GM18519 (cell line): ENCODE measurements at regions not wholly inside any gene's neighbourhood (a gene's known extent, or its start where the extent isn't known, plus 50 kb on each side); places are given as distances from the start of the nearest gene placed in this dataset.

Source experiments
- ATAC-seq: cut with Tn5 transposase; IDR thresholded peaks from one replicate; pipeline ENCODE4 v1.9.1; 2021; ENCODE audit warnings: mild to moderate bottlenecking, moderate library complexity; ENCODE audit not compliant: unreplicated experiment, low FRiP score

GRCh38 chr4:124234771-124235170 is 477.8 kb downstream of the ANKRD50 start:
- ATAC-seq = no peak

GRCh38 chr4:124243671-124244366 is 468.7 kb downstream of the ANKRD50 start:
- no peak for ATAC-seq

DNA sequence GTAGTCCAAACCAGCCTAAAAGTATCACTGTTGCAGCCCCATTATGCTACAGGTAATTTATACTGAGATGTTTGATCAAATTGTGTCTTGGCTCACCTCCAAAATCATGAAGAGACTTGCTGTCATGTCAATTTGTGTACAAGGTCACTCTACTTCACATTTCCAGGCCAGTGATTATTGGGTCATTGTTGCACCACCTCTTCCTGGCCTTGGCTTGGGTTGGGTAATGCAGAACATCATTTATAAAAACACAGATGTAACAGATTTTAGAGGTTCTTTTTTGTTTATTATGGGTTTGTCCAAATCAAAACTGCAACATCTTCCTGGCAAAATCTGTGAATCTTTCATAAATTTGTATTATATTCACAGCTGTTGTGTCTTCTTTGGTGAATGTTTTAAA is 459.5 kb downstream of the ANKRD50 start:
- no peak for ATAC-seq

- ATAC-seq = peak; percentile 86
Measured at GRCh38 chr4:124262211-124263179, 450.0 kb downstream of the ANKRD50 start.

DNA sequence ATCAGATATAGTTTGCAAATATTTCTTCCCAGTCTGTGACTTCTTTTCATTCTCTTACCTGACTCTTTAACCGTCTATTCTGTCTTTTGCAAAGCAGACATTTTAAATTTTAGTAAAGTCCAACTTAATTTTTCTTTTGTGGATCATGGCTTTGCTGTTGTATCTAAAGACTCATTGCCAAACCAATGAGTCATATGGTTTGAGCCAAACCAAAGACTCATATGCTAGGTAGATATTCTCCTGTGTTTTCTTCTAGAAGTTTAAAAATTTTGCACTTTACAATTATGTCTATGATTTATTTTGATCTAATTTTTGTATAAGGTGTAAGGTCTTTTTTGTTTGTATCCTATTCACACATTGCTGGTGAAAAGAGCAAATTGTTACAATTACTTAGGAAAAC is 446.8 kb downstream of the ANKRD50 start:
- no peak for ATAC-seq

DNA sequence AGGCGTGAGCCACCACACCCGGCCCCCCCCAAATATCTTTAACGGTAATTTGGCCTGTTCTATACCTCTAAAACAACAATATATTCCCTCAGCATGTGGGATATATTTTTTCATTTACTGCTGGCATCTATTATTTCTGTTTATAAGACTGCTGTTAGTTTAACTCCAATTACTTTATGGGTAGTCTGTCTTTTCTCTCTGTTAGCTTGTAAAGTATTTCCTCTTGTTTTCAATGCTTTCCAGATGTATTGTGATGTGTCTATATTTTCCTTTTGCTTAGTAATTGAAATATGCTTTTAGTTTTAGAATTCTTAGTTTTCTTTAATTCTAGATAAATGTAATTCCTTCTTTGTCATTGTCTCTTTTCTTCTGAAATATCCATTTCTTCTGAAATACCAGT is 445.8 kb downstream of the ANKRD50 start:
- no peak for ATAC-seq

DNA sequence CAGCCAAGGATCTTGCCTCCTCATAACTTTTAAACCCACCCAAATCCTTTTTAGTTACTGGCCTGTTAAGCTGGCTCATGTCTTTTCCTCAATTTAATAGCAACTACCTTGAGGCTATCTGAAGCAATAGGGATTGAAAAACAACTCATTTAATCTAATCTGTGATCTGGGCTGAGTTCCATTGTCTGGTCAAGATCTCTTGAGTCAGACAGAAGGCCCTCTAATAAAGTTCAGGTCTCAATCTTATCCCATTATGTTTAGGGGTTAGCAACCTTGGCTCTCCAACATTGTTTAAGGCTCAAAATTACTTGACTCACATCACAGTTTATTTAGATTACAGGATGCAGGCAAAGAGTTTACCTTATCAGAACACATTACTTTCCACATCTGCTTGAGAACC is 436.1 kb downstream of the ANKRD50 start:
- no peak for ATAC-seq

- no peak for ATAC-seq
Measured at GRCh38 chr4:124277691-124278090, 434.8 kb downstream of the ANKRD50 start.

DNA sequence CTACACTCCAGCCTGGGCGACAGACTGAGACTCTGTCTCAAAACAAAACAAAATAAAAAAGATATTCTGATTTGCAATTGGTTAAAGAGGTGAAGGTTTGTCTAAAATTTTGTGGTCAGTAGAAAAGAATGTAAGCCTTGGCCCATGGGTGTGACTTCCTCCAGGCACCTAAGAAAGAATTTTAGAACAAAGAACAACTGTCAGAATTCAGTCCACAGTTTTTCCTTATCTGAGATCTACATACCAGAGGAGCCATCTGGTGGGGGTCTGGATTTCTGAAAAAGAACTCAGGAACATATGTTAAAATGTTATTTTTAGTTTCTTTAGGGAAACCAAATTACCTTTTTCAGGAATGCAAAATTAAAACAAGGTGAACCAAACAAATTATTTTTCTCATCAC is 434.1 kb downstream of the ANKRD50 start:
- no peak for ATAC-seq

GRCh38 chr4:124279741-124280140 is 432.8 kb downstream of the ANKRD50 start:
- ATAC-seq = no peak

DNA sequence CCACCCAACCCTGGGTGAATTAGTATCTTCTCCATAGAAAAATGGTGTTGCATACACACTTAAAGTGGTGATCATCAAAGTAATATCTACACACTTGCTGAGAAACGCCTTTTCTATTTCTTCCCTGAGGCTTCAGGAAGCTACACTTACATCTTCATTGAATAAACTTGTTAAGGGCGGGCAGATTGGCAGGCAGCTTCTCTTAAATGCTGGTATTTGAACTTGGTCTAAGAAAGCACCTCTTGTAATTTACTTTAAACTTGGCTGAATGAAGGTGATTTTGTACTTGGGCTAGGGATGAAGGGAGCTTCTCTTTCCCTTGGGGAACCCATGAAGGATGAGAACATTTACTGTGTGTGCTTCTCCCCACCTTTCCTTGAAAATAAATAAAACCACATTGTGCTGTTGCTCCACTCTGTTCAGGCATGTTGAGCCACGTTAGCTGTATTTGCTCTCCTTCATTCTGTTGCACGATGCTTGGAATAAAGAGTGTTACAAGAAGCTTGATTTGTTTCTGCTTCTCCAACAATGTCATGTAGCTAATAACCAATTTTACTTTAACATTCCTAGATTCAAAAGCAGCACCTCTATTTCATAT is 430.1 kb downstream of the ANKRD50 start:
- ATAC-seq = no peak

DNA sequence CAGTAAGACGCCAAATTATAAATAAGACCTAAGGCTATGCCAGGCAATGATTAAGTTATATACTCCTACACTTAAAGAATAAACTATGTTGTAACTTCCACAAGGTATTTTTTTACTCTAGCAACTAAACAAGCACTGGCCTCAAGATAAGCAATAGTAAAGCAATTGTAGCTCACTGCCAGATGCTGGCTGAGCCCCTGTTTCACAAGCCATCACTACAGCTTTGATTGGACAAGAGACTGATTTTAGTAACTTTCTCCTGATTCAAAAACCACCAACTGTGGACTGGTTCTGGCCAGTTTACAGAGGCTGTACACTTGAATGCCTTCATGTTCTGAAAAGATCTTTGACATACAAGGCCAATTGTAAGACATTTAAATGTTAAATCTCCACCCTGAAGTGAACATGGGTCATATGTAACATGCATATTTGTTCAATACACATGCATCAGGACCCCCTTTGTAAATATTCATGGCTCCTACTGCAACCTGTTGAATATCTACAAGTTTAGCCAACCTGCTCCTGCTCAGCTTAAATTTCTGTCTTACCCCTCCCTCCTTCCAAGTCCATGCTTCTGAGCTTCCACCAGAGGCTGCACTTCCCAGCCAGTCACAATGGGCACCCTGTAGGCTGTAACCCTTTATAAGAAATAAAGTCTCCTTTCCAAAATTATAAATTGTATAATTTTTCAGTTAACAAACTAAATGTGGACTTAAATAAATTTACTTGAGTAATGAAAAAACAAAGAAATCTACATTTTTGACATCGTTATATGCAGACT is 423.6 kb downstream of the ANKRD50 start:
- no peak for ATAC-seq

DNA sequence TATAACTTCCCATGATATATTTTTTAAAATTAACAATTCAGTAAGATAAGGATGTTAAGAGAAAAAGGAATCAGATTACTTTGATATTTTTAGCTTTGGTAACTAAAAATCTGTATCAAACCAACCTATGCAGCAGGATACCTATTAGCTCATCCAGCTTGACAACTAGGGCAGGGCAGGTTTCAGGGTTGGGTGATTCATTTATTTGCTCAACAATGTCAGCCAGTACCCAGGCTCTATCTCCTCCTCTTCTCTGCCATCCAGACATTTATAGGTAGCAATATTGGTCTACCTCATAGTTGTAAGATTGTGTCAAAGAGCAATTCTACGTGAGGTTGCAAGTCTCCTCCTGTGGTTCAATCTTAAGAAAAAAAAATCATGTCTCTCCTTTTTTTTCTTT is 421.9 kb downstream of the ANKRD50 start:
- ATAC-seq = no peak

GRCh38 chr4:124295413-124295812 is 417.1 kb downstream of the ANKRD50 start:
- ATAC-seq = no peak

- no peak for ATAC-seq
Measured at GRCh38 chr4:124304941-124305340, 407.6 kb downstream of the ANKRD50 start.

DNA sequence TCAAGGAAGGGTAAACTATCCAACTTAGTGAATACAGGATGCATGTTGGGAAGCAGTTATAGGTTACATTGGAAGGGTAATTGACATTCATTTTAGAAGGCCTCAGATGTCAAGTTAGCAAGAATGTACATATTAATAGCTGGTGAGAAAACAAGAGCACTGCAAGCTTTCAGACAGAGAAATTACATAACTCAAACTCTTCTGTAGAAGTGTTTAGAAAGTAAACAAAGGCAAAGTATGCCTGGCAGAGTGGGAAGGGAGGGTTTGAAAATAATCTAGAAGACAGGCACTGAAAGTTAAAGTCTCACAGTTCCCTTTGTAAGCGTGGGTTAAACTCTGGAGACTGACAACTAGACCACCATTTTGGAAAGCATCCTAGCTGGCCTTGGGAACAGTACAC is 406.2 kb downstream of the ANKRD50 start:
- no peak for ATAC-seq

GRCh38 chr4:124307143-124307542 is 405.4 kb downstream of the ANKRD50 start:
- no peak for ATAC-seq

DNA sequence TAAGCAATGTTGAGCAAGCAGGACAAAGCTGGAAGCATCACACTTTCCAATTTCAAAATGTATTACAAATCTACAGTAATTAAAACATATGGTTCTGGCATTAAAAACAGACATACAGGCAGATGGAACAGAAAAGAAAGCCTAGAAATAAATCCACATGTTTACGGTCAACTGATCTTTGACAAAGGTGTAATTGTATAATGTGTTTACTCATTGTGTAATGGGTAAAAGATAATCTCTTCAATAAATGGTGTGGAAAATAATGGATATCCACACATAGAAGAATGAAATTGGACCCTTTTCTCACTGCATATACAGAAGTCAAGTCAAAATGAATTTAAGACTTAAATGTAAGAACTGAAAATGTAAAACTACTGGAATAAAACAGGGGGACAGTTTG is 394.2 kb downstream of the ANKRD50 start:
- no peak for ATAC-seq

DNA sequence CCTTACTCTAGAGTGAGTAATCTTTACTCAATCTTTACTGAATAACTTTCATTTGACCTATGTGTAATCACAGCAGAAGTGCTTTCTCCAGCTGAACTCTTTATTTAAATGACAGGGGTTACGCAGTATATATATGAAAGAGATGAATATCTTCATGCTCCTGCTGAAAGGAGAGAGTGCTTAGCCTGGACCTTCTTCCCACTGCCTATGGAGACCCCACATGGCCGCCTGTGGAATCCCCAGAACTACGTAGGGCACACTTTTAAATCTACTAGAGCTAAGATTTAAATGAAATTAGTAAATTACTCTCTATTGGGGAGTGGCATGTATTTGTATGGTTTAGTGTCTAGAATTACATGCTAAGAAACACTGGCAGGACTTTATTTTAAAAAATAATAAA is 391.2 kb downstream of the ANKRD50 start:
- ATAC-seq = no peak

DNA sequence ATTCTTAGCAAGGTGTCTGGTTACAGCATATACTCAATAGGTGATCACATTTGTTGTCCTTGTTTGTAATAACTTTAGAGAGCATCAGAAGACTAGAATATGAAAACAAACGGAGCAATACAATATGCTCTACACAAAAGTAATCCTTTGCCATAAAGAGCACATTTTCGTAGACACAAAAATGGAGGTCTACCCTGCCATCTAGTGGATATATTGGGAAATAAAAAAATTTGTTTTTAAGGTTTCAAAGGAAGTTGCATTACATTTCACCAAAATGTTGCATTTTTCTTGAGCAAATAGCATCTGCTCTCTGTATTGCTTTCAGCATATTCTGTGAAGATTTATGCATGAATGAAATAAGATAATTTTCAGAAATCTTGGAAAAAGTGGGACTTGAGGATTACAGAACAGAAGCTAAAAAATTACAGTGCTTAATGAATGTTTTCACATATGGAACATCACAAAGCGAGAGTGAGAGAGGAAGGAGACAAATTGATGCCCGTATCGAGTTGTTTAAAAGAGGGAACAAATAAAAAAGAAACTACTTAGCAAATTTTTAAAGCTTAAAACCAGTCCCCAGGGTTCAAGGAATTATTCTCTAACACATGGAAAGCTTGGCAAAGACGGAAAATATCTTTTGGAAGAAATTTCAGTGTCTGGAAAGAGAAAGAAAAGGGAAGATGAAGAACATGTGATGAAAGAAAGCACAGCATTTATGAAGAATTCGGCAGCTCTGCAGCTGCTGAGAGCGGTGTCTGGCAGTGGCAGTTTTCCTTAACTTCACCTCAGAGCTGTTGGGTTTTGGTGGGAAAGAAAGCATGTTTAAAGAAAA is 390.1 kb downstream of the ANKRD50 start:
- ATAC-seq = peak; percentile 57
